ENCODE measurements at regions not wholly inside any gene's neighbourhood (a gene's known extent, or its start where the extent isn't known, plus 50 kb on each side); places are given as distances from the start of the nearest gene placed in this dataset.

GRCh38 chr1:14011132-14011531 lies 311.1 kb downstream of the PRDM2 start:
- H3K27ac ChIP-seq = no peak overlapping the region
- TF ChIP-seq ZFX (IDR thresholded peaks at IDR 0.05) = no peak

GRCh38 chr1:14011888-14012287 lies 311.9 kb downstream of the PRDM2 start:
- no peak overlapping the region for H3K27ac ChIP-seq
- no peak for TF ChIP-seq ZFX (IDR thresholded peaks at IDR 0.05)
- TF ChIP-seq CTCF (conservative IDR thresholded peaks at IDR 0.05) = no peak

GRCh38 chr1:14014929-14015328 lies 314.9 kb downstream of the PRDM2 start:
- H3K27ac ChIP-seq = no peak overlapping the region
- TF ChIP-seq CTCF (conservative IDR thresholded peaks at IDR 0.05) (no peak), ZFX (IDR thresholded peaks at IDR 0.05) (no peak)

GRCh38 chr1:14015917-14016316 lies 315.9 kb downstream of the PRDM2 start:
- TF ChIP-seq ZFX (IDR thresholded peaks at IDR 0.05) (no peak), CTCF (conservative IDR thresholded peaks at IDR 0.05) (no peak)

GRCh38 chr1:14017531-14017961 lies 317.6 kb downstream of the PRDM2 start:
- no peak overlapping the region; the same call in 1 of the 2 replicates for H3K27ac ChIP-seq
- no peak for TF ChIP-seq ZFX (IDR thresholded peaks at IDR 0.05)
- TF ChIP-seq CTCF (conservative IDR thresholded peaks at IDR 0.05) = no peak

More at GRCh38 chr1:14015917-14016316, 315.9 kb downstream of the PRDM2 start:
- no peak overlapping the region for H3K27ac ChIP-seq

- H3K27ac ChIP-seq = no peak overlapping the region
- TF ChIP-seq CTCF (conservative IDR thresholded peaks at IDR 0.05) (no peak), ZFX (IDR thresholded peaks at IDR 0.05) (no peak)
Observed at GRCh38 chr1:14019461-14019860, 319.5 kb downstream of the PRDM2 start.

GRCh38 chr1:14020006-14020405 lies 320.0 kb downstream of the PRDM2 start:
- H3K27ac ChIP-seq = no peak overlapping the region
- TF ChIP-seq CTCF (conservative IDR thresholded peaks at IDR 0.05) (no peak), ZFX (IDR thresholded peaks at IDR 0.05) (no peak)

GRCh38 chr1:14027099-14027498 lies 327.1 kb downstream of the PRDM2 start:
- TF ChIP-seq ZFX (IDR thresholded peaks at IDR 0.05) (no peak), CTCF (conservative IDR thresholded peaks at IDR 0.05) (no peak)

More at GRCh38 chr1:14027099-14027498, 327.1 kb downstream of the PRDM2 start:
- no peak overlapping the region for H3K27ac ChIP-seq

Data from C4-2B (cell line).